ENCODE measurements at regions not wholly inside any gene's neighbourhood (a gene's known extent, or its start where the extent isn't known, plus 50 kb on each side); places are given as distances from the start of the nearest gene placed in this dataset.
"Not testable (repeated sequence)": the region's sequence is repeated elsewhere in the genome, so short reads cannot be mapped to it uniquely, and the experiment has no call there.

GRCh38 chr10:107969936-107970335 is 805.4 kb upstream of the SORCS1 start:
- no peak for TF ChIP-seq PAX5 (IDR thresholded peaks at IDR 0.05; ENCODE audit: insufficient read depth, low read length, severe bottlenecking)
- no peak for TF ChIP-seq POLR2AphosphoS5 (IDR thresholded peaks at IDR 0.05; ENCODE audit: low read depth, low read length)
- TF ChIP-seq POLR2A (IDR thresholded peaks at IDR 0.05; ENCODE audit: low read depth, low read length) = no peak
- TF ChIP-seq TAF1 (IDR thresholded peaks at IDR 0.05; ENCODE audit: low read depth, low read length) = no peak
- no peak for TF ChIP-seq POU2F2 (IDR thresholded peaks at IDR 0.05; ENCODE audit: low read depth, low read length)
- no peak for TF ChIP-seq SPI1 (IDR thresholded peaks at IDR 0.05; ENCODE audit: low read depth, low read length)
- FAIRE-seq (no peak), DNase-seq (ENCODE audit: insufficient read length, low spot score) (no peak)

GRCh38 chr10:107966826-107967225 is 802.3 kb upstream of the SORCS1 start:
- DNase-seq (ENCODE audit: insufficient read length, low spot score) (no peak), FAIRE-seq (no peak)

GRCh38 chr10:107952649-107953556 is 788.4 kb upstream of the SORCS1 start:
- FAIRE-seq = no peak
- DNase-seq (ENCODE audit: insufficient read length, low spot score) = no peak
- TF ChIP-seq POLR2A (IDR thresholded peaks at IDR 0.05; ENCODE audit: low read depth, low read length) (no peak), TAF1 (IDR thresholded peaks at IDR 0.05; ENCODE audit: low read depth, low read length) (no peak), PAX5 (IDR thresholded peaks at IDR 0.05; ENCODE audit: insufficient read depth, low read length, severe bottlenecking) (no peak), SPI1 (IDR thresholded peaks at IDR 0.05; ENCODE audit: low read depth, low read length) (no peak), POU2F2 (IDR thresholded peaks at IDR 0.05; ENCODE audit: low read depth, low read length) (no peak), POLR2AphosphoS5 (IDR thresholded peaks at IDR 0.05; ENCODE audit: low read depth, low read length) (no peak)

More at GRCh38 chr10:107966826-107967225, 802.3 kb upstream of the SORCS1 start:
- TF ChIP-seq SPI1 (IDR thresholded peaks at IDR 0.05; ENCODE audit: low read depth, low read length) = no peak
- no peak for TF ChIP-seq PAX5 (IDR thresholded peaks at IDR 0.05; ENCODE audit: insufficient read depth, low read length, severe bottlenecking)
- TF ChIP-seq POLR2AphosphoS5 (IDR thresholded peaks at IDR 0.05; ENCODE audit: low read depth, low read length) = no peak
- TF ChIP-seq POLR2A (IDR thresholded peaks at IDR 0.05; ENCODE audit: low read depth, low read length) = no peak
- no peak for TF ChIP-seq POU2F2 (IDR thresholded peaks at IDR 0.05; ENCODE audit: low read depth, low read length)
- no peak for TF ChIP-seq TAF1 (IDR thresholded peaks at IDR 0.05; ENCODE audit: low read depth, low read length)

GRCh38 chr10:107950411-107951062 is 786.0 kb upstream of the SORCS1 start:
- not testable (repeated sequence) for FAIRE-seq; DNase-seq (ENCODE audit: insufficient read length, low spot score)

GRCh38 chr10:107942826-107943225 is 778.3 kb upstream of the SORCS1 start:
- DNase-seq (ENCODE audit: insufficient read length, low spot score) = no peak
- FAIRE-seq = no peak
- no peak for TF ChIP-seq PAX5 (IDR thresholded peaks at IDR 0.05; ENCODE audit: insufficient read depth, low read length, severe bottlenecking)
- TF ChIP-seq SPI1 (IDR thresholded peaks at IDR 0.05; ENCODE audit: low read depth, low read length) = no peak

- FAIRE-seq (no peak), DNase-seq (ENCODE audit: insufficient read length, low spot score) (no peak)
- no peak for TF ChIP-seq POLR2AphosphoS5 (IDR thresholded peaks at IDR 0.05; ENCODE audit: low read depth, low read length)
- no peak for TF ChIP-seq POU2F2 (IDR thresholded peaks at IDR 0.05; ENCODE audit: low read depth, low read length)
- TF ChIP-seq SPI1 (IDR thresholded peaks at IDR 0.05; ENCODE audit: low read depth, low read length) = no peak
- no peak for TF ChIP-seq PAX5 (IDR thresholded peaks at IDR 0.05; ENCODE audit: insufficient read depth, low read length, severe bottlenecking)
- no peak for TF ChIP-seq TAF1 (IDR thresholded peaks at IDR 0.05; ENCODE audit: low read depth, low read length)
- no peak for TF ChIP-seq POLR2A (IDR thresholded peaks at IDR 0.05; ENCODE audit: low read depth, low read length)
Observed at GRCh38 chr10:107933076-107933475, 768.6 kb upstream of the SORCS1 start.

GRCh38 chr10:107931808-107932207 is 767.3 kb upstream of the SORCS1 start:
- no peak for DNase-seq (ENCODE audit: insufficient read length, low spot score)

GRCh38 chr10:107930037-107930436 is 765.5 kb upstream of the SORCS1 start:
- no peak for DNase-seq (ENCODE audit: insufficient read length, low spot score)
- TF ChIP-seq POU2F2 (IDR thresholded peaks at IDR 0.05; ENCODE audit: low read depth, low read length) = no peak
- TF ChIP-seq POLR2A (IDR thresholded peaks at IDR 0.05; ENCODE audit: low read depth, low read length) = no peak
- no peak for TF ChIP-seq PAX5 (IDR thresholded peaks at IDR 0.05; ENCODE audit: insufficient read depth, low read length, severe bottlenecking)
- TF ChIP-seq SPI1 (IDR thresholded peaks at IDR 0.05; ENCODE audit: low read depth, low read length) = no peak
- no peak for TF ChIP-seq POLR2AphosphoS5 (IDR thresholded peaks at IDR 0.05; ENCODE audit: low read depth, low read length)
- no peak for TF ChIP-seq TAF1 (IDR thresholded peaks at IDR 0.05; ENCODE audit: low read depth, low read length)
- FAIRE-seq = no peak

More at GRCh38 chr10:107931808-107932207, 767.3 kb upstream of the SORCS1 start:
- no peak for FAIRE-seq
- TF ChIP-seq TAF1 (IDR thresholded peaks at IDR 0.05; ENCODE audit: low read depth, low read length) (no peak), POLR2AphosphoS5 (IDR thresholded peaks at IDR 0.05; ENCODE audit: low read depth, low read length) (no peak), POU2F2 (IDR thresholded peaks at IDR 0.05; ENCODE audit: low read depth, low read length) (no peak), PAX5 (IDR thresholded peaks at IDR 0.05; ENCODE audit: insufficient read depth, low read length, severe bottlenecking) (no peak), POLR2A (IDR thresholded peaks at IDR 0.05; ENCODE audit: low read depth, low read length) (no peak), SPI1 (IDR thresholded peaks at IDR 0.05; ENCODE audit: low read depth, low read length) (no peak)

GRCh38 chr10:107924458-107924857 is 760.0 kb upstream of the SORCS1 start:
- no peak for FAIRE-seq
- no peak for DNase-seq (ENCODE audit: insufficient read length, low spot score)
- TF ChIP-seq PAX5 (IDR thresholded peaks at IDR 0.05; ENCODE audit: insufficient read depth, low read length, severe bottlenecking) = no peak
- no peak for TF ChIP-seq TAF1 (IDR thresholded peaks at IDR 0.05; ENCODE audit: low read depth, low read length)
- TF ChIP-seq SPI1 (IDR thresholded peaks at IDR 0.05; ENCODE audit: low read depth, low read length) = no peak
- no peak for TF ChIP-seq POU2F2 (IDR thresholded peaks at IDR 0.05; ENCODE audit: low read depth, low read length)
- no peak for TF ChIP-seq POLR2AphosphoS5 (IDR thresholded peaks at IDR 0.05; ENCODE audit: low read depth, low read length)
- TF ChIP-seq POLR2A (IDR thresholded peaks at IDR 0.05; ENCODE audit: low read depth, low read length) = no peak
